ENCODE measurements at regions not wholly inside any gene's neighbourhood (a gene's known extent, or its start where the extent isn't known, plus 50 kb on each side); places are given as distances from the start of the nearest gene placed in this dataset.

DNA sequence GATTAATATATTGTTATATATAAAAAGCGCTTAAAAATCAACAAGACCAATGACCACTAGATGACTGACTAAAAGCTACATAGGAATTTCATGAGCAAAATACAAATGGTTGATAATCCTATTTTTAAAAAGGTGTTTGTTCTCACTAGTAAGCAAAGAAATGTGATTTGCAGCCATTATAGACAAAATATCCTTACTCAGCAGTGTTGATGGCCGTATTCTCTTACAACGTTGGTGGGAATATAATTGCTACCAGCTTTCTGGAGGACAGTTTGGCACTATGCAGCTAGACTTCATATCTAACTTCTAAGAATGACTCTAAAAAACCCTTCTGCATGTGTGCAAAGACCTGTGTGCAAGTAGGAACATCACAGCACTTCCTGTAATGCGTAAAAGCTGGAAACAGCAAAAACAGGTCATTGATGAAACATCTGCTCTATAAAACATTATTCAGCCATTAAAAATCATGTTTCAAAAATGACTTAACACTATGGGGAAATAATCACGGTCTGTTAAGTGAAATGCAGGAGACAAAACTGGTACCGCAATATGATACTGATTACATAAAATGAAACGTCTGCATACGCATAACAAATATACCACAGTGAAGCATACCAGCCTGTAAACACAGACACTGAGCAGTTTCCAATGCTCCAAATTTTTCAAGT is 70.1 kb upstream of the LINC01488 start:
- in situ Hi-C loops (cut with MboI; ENCODE audit: low sequenced_read_pairs), result no loop called here

DNA sequence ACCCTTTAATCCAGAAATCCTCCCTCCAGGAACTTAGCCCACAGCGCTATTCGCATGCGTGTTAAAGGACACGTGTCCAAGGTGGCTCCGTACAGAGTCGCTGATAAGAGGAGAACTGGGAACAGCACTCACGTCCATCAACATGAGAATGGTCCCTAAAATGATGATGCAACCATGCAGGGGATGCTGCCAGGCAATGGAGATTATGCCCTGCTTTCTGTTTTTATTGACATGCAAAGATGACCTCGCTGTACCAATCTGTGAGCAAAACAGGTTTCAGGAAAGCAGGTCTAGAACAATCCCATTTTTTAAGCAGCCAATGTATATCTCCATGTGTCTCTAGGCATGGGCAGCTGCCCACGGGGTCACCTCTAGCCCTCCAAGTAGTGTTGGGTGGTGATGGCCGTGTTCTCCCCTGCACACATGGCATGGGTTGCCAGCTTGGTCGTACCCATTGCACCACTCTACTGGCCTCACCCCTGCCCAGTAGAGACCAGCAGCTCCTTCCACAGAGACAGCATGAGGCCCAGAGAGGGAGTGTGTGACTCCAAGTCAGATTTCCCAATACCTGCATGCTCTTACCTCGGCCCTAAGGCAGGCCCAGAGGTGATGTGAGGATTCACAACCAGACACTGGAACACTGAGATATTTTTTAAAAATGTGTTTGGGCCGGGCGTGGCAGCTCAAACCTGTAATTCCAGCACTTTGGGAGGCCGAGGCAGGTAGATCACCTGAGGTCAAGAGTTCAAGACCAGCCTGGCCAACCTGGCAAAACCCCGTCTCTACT is 68.3 kb upstream of the LINC01488 start:
- in situ Hi-C loops (cut with MboI; ENCODE audit: low sequenced_read_pairs), result no loop called here

GRCh38 chr11:69413993-69414392 is 67.5 kb upstream of the LINC01488 start:
- in situ Hi-C loops (cut with MboI; ENCODE audit: low sequenced_read_pairs), result no loop called here

DNA sequence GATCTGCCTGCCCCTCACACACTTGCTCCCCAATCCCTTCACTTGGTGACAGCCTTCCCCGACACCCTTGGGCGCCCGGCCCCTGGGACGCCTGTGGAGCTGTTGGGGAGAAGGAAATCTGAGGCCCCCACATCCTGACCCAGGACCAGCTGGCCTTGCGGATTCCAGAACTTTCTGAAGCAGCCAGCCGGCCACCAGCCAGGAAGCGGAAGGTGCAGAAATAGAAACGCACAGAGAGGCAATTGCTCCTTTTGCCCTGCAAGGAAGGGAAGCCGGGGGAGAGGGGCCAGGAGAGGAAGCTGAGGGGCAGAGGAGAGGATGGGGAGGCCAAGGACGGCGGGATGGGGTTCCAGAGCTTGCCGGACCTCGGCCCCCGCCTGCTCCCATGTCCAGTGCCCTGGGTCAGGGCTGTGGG is 66.7 kb upstream of the LINC01488 start:
- in situ Hi-C loops (cut with MboI; ENCODE audit: low sequenced_read_pairs), result no loop called here

GRCh38 chr11:69415411-69416142 is 65.9 kb upstream of the LINC01488 start:
- in situ Hi-C loops (cut with MboI; ENCODE audit: low sequenced_read_pairs), result no loop called here

DNA sequence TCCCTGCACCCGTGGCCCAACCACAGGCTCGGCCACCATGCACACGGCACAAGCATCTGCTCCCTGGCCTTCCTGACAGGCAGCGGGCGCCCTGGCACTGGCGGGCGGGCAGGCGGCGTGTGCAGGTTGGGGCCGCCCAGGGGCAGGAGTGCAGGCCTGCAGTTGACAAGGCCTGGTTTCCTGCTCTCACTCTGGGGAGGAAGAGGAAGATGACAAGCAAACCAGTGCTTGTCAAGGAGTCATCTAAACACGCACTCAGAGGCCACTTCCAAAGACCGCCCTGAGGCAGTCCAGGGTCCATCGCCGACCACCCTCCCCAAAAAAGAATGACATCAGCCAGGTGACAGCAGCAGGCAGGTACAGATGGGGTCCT is 65.3 kb upstream of the LINC01488 start:
- in situ Hi-C loops (cut with MboI; ENCODE audit: low sequenced_read_pairs), result no loop called here

DNA sequence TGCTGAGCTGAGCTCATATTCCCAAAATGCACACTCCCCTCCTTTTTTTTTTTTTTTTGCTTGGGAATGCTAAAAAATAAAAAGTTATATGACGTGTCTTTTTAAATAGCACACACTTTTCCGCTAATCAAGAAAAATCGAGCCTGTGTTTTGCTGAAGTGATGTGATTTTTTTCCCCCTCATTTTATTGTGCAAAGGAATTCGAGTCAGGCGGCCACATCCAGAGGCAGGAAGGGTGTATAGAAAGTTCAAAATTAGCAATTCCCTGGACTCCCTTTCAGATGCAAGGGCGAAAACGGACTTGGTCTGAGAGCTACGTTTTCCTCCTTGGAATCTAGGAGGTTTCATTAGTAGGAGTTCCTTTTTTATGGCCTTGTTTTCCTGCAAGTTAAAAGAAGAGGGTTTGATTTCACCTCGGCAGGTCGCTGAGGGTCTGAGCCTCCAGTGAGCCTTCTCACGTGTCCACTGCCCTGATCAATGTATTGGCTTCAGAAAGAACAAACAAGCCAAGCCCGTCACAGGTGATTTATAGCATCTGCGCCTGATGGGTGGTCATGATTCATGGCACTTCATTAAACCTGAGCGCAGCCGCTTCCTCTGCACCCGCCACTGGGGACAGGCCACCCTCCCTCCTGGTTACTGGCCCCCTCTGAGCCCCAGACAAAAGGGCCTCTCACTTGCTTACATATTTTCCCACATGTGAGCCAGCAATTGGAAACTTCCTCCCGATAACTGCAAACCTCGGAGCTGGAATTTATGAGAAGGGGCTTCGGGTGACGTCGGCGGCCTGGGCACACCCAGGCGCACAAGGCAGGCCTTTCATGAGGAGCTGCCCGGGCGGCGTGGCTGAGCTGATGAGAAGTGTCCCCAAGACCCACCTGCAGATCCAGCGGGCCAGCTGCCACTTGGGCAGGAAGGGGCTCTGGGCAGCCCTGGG is 64.4 kb upstream of the LINC01488 start:
- in situ Hi-C loops (cut with MboI; ENCODE audit: low sequenced_read_pairs), result no loop called here

- in situ Hi-C loops (cut with MboI; ENCODE audit: low sequenced_read_pairs), result no loop called here
These were observed 63.8 kb upstream of the LINC01488 start for GRCh38 chr11:69417699-69418085.

- in situ Hi-C loops (cut with MboI; ENCODE audit: low sequenced_read_pairs), result no loop called here
These were observed 62.7 kb upstream of the LINC01488 start for GRCh38 chr11:69418576-69419296.

GRCh38 chr11:69419662-69420395 is 61.6 kb upstream of the LINC01488 start:
- in situ Hi-C loops (cut with MboI; ENCODE audit: low sequenced_read_pairs), result no loop called here

GRCh38 chr11:69422645-69423044 is 58.8 kb upstream of the LINC01488 start:
- in situ Hi-C loops (cut with MboI; ENCODE audit: low sequenced_read_pairs), result no loop called here

DNA sequence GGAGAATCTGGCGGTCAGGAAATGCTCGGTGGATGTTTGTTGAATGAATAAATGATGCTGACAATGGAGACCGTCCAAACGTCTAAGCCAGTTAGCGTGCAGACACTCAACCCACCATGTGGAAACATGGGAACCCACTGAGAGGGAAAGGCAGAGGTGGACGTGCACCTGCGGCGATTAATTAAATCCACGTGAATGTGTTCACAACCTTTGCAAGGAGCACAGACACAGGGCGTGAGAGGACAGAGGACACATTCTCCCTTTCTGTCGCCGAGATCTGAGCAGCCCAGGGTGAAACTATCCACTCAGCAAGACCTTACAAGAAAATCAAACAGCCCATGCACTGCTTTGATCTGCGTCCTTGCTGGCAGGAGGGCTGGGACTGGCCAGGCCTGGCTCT is 58.3 kb upstream of the LINC01488 start:
- in situ Hi-C loops (cut with MboI; ENCODE audit: low sequenced_read_pairs), result no loop called here

- in situ Hi-C loops (cut with MboI; ENCODE audit: low sequenced_read_pairs), result no loop called here
These were observed 57.7 kb upstream of the LINC01488 start for GRCh38 chr11:69423611-69424385.

GRCh38 chr11:69424748-69425147 is 56.7 kb upstream of the LINC01488 start:
- in situ Hi-C loops (cut with MboI; ENCODE audit: low sequenced_read_pairs), result loop anchor here (25.0 kb wide), 1 partner anchor 213 kb away; the partner anchor contains the start of gene CCND1

DNA sequence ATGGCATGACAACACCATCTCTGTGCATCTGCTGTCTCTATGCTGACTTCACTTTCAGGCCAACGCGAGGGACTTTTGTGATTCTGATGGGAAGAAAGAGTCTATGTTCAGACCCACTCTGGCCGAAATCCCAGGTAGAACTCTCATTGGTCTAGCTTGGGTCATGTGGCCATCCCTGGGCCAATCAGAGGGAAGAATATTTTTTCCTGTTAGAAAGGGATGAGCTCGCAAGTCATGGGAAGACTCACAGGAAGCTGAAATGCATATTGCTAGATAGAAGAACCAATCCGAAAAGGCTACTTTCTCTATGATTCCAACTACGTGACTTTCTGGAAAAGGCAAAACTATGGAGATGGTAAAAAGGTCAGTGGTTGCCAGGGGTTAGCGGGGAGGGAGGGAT is 56.0 kb upstream of the LINC01488 start:
- in situ Hi-C loops (cut with MboI; ENCODE audit: low sequenced_read_pairs), result loop anchor here (25.0 kb wide), 1 partner anchor 212 kb away; the partner anchor contains the start of gene CCND1

GRCh38 chr11:69425895-69426544 is 55.4 kb upstream of the LINC01488 start:
- in situ Hi-C loops (cut with MboI; ENCODE audit: low sequenced_read_pairs), result loop anchor here (25.0 kb wide), 1 partner anchor 211 kb away; the partner anchor contains the start of gene CCND1

- in situ Hi-C loops (cut with MboI; ENCODE audit: low sequenced_read_pairs), result loop anchor here (25.0 kb wide), 1 partner anchor 210 kb away; the partner anchor contains the start of gene CCND1
These were observed 54.1 kb upstream of the LINC01488 start for GRCh38 chr11:69427337-69427736.

All from HL-60/S4 treated with retinoic acid at 250 ng/mL for 4 days and 3 days (cell line).